ENCODE measurements at regions not wholly inside any gene's neighbourhood (a gene's known extent, or its start where the extent isn't known, plus 50 kb on each side); places are given as distances from the start of the nearest gene placed in this dataset.
"Not testable (repeated sequence)": the region's sequence is repeated elsewhere in the genome, so short reads cannot be mapped to it uniquely, and the experiment has no call there.

DNA sequence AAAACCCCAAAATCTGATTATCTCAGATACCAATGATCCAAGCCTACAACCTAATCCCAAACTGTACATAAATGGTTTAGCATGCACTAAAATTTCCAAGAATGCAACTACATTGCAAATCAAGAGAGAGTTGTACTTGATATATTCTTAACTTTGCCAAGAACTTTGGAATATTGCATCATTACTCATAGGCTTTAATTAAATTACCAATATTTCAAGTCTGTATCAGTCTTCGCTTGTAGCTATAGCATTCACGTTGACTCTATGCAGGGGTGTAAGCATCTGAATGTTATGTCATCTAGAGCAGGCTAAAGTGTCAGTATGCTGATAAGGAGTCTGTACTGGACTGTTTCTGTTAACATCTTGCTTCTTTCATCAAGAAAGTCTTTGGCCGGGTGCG is 56.3 kb downstream of the FOXI3 start:
- peaks cover 12% of the 10 kb centered on the region for H3K27me3 Mint-ChIP-seq
- no peak overlapping the region for H3K4me3 Mint-ChIP-seq
- DNase-seq (no peak), ATAC-seq (ENCODE audit: low read depth) (no peak)
- POLR2A ChIA-PET: no interaction called here
- no peaks in the 10 kb centered on the region for H3K9me3 Mint-ChIP-seq
- no peaks in the 10 kb centered on the region for H3K36me3 Mint-ChIP-seq
- H3K4me1 Mint-ChIP-seq: no peaks in the 10 kb centered on the region
- no peak overlapping the region for H3K27ac Mint-ChIP-seq

DNA sequence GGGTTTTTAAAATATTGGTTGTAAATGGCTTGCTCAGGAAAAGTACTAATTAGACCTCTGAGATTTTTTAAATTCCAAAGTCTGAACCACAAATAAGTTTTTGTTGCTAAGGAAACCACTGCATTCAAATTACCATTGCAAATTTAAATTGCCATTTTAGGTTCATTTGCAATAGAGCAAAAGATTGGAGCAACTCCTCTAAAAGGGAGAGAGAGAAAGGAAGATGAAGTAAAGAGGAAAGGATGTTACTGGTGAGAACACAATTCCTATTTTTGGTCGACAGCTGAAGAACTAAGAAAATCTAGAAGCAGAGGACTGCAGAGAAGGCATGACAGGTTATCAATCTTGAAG is 74.9 kb downstream of the FOXI3 start:
- ATAC-seq (ENCODE audit: low read depth) (no peak), DNase-seq (no peak)
- POLR2A ChIA-PET: no interaction called here
- no peak overlapping the region for H3K4me3 Mint-ChIP-seq
- H3K9me3 Mint-ChIP-seq: no peaks in the 10 kb centered on the region
- no peak overlapping the region for H3K27ac Mint-ChIP-seq
- no peaks in the 10 kb centered on the region for H3K4me1 Mint-ChIP-seq
- H3K36me3 Mint-ChIP-seq: no peaks in the 10 kb centered on the region
- peaks cover 4% of the 10 kb centered on the region for H3K27me3 Mint-ChIP-seq

DNA sequence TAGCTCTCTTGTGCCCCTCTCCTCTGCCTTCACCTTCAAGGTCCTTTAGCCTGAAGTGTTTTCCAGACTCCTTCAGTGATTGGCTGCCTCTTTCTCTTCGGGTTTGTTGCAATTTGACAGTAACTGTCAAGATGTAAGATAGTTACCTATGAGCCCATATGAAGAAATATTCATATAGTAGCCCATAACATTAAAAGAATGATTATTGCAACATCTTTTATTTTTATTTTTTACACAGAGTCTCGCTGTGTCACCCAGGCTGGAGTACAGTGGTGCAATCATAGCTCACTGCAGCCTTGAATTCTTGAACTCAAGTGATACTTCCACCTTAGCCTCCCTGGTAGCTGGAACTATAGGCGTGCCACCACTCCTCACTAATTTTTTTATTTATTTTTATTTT is 80.5 kb downstream of the FOXI3 start:
- DNase-seq: no peak
- no peak overlapping the region for H3K27ac Mint-ChIP-seq
- no peaks in the 10 kb centered on the region for H3K36me3 Mint-ChIP-seq
- H3K27me3 Mint-ChIP-seq: peaks cover 7% of the 10 kb centered on the region
- no peaks in the 10 kb centered on the region for H3K9me3 Mint-ChIP-seq
- H3K4me1 Mint-ChIP-seq: no peaks in the 10 kb centered on the region
- no peak overlapping the region for H3K4me3 Mint-ChIP-seq
- ATAC-seq (ENCODE audit: low read depth): no peak
- POLR2A ChIA-PET: no interaction called here

DNA sequence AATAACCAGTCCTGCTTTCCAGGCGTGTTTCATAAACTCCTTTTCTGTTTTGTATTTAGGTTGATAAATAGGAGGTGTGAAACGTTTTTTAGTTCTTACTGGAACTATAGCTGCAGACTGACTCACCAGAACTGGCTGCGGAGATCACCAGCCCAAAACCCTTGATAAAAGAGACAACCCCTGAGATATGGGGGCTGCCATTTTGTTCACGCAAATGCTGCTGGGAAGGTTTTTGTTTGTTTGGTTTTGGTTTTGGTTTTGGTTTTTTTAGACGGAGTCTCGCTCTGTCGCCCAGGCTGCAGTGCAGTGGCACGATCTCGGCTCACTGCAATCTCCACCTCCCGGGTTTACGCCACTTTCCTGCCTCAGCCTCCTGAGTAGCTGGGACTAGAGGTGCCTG is 87.1 kb downstream of the FOXI3 start:
- not testable (repeated sequence) for H3K27ac Mint-ChIP-seq

DNA sequence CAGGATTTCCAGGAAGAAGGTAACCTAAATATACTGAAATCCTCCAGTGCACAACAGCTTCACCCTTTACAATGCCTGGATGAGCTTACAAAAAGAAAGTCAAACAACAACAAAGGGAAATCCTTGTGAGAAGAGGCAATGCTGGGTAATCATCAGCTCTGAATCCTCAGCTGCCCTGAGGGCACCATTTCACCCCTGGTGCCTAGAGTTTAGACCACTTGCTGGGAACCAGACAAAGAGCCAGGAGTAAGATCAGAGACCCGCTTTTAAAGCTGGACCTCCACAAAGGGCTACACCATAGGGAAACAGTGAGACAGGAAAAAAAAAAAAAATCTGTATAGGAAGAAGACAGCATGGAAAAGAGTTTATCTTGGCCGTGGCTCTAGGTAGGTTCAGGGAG is 97.0 kb downstream of the FOXI3 start:
- H3K27me3 Mint-ChIP-seq: peaks cover 23% of the 10 kb centered on the region

More for the DNA sequence above, 87.1 kb downstream of the FOXI3 start:
- POLR2A ChIA-PET; ATAC-seq (ENCODE audit: low read depth); H3K4me1 Mint-ChIP-seq; H3K27me3 Mint-ChIP-seq; H3K36me3 Mint-ChIP-seq; H3K9me3 Mint-ChIP-seq; H3K4me3 Mint-ChIP-seq; DNase-seq: not testable (repeated sequence)

DNA sequence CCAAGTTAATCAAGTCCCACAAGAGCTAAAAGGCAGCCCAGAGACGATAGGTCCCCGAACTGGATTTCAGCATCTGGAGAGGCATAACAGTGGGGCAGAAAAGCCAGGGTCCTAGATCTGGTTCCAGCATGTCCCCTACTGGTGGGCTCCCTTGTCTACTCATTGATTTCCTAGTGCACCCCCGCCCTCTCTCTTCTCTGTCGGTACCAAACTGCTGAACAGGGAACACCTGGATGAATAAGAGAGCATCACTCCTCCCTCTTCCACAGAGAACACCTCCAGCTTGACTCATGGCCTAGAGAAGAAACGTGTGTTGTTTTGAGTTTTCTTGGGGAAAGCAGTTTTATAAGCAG is 101.3 kb downstream of the FOXI3 start:
- H3K27ac Mint-ChIP-seq: no peak overlapping the region
- ATAC-seq (ENCODE audit: low read depth) (no peak), DNase-seq (no peak)
- H3K4me3 Mint-ChIP-seq: peak overlapping the region; percentile 67
- no peaks in the 10 kb centered on the region for H3K36me3 Mint-ChIP-seq
- peaks cover 3% of the 10 kb centered on the region for H3K4me1 Mint-ChIP-seq
- POLR2A ChIA-PET: no interaction called here
- no peaks in the 10 kb centered on the region for H3K9me3 Mint-ChIP-seq
- H3K27me3 Mint-ChIP-seq: peaks cover 36% of the 10 kb centered on the region

More for the DNA sequence above, 97.0 kb downstream of the FOXI3 start:
- Mint-ChIP-seq H3K9me3 (no peaks in the 10 kb centered on the region), H3K4me1 (no peaks in the 10 kb centered on the region), H3K27ac (no peak overlapping the region), H3K36me3 (no peaks in the 10 kb centered on the region), H3K4me3 (no peak overlapping the region)
- POLR2A ChIA-PET: no interaction called here
- DNase-seq (no peak), ATAC-seq (ENCODE audit: low read depth) (no peak)

DNA sequence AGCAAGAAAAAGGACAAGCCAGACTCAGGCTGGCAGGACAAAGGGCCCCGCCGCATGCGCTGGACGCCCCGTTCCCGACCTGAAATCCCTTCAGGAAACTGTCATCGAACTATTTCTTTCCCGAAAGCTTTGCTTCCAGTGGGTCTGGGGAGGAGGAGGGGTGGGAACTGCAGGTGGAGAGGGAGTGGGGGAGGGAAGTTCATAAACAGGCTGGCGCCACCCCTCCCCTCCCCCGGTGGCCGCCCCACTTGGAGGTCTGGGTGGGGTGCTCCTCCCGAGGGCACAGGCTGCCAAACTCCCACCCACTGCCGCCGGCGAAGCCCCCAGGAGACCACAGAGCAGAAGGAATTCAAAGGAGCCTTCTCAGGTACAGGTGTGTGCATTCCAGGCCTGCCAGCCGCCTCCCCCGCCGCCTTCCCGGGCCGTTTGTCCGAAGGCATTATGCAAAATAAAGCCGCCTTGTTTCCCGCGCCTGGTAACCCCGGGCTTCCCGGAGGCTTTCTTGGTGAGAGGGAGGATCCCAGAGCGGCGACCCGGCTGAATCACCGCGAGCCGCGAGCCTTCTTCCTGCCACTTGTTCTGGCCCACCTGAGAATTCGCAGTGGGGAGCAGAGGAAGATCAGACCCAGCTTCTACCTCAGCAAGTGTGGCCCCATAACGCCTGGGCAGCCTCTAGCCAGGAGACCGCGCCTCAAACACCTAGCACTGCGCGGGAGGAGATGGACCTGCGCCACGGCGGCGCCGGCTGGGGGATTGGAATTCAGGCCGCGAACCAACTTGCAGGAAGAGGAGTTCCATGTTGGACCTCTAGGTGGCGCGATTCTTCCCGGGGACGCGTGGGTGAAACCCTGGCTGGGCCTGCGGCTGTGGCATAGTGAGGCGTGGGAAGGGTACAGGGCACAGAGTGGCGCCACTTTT is 101.9 kb downstream of the FOXI3 start:
- peaks cover 30% of the 10 kb centered on the region for H3K27me3 Mint-ChIP-seq
- H3K27ac Mint-ChIP-seq: no peak overlapping the region
- POLR2A ChIA-PET: no interaction called here
- DNase-seq (peak; percentile 71), ATAC-seq (ENCODE audit: low read depth) (peak; percentile 65)
- peak overlapping the region; percentile 67 for H3K4me3 Mint-ChIP-seq
- no peaks in the 10 kb centered on the region for H3K36me3 Mint-ChIP-seq
- no peaks in the 10 kb centered on the region for H3K9me3 Mint-ChIP-seq
- peaks cover 3% of the 10 kb centered on the region for H3K4me1 Mint-ChIP-seq

DNA sequence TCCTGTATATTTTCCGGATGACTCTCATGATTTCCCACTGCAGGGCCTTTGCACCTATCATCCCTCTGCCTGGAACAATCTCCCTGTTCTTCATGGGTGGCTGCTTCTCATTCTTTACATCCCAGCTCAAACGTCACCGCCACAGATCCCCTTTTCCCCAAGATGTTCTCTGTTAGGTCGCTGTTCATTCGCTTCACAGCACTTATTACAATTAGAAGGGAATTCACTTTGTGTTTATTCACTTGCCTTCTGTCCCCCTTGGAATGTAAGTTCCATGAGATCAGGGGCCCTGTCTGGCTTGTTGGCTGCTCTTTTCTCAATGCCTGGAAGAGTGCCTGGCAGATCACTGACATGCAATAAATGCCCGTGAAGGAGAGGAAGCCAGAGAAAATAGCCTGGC is 106.7 kb downstream of the FOXI3 start:
- H3K27ac Mint-ChIP-seq: no peak overlapping the region
- no peaks in the 10 kb centered on the region for H3K9me3 Mint-ChIP-seq
- H3K4me3 Mint-ChIP-seq: no peak overlapping the region
- no peak for DNase-seq
- POLR2A ChIA-PET: no interaction called here
- no peaks in the 10 kb centered on the region for H3K36me3 Mint-ChIP-seq
- peaks cover 11% of the 10 kb centered on the region for H3K4me1 Mint-ChIP-seq
- H3K27me3 Mint-ChIP-seq: peaks cover 20% of the 10 kb centered on the region
- no peak for ATAC-seq (ENCODE audit: low read depth)

DNA sequence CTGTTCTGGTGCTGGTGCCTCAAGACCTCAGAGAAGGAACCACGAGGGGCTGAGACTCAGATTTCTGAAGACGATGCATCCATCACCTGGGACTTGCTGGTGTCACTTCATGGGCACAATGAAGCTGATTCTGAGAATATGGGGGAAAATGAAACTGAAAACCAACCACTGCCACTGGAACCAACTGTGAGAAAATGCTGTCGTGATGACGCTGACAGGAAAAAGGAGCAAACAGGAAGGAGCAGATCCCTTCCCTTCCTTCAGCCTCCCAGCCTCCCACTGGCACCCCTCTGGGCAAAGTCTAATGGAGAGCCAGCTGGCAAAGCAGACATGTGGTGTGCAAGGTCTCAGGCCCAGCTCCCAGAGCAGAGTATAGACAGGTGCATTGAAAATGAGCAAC is 109.7 kb downstream of the FOXI3 start:
- peak overlapping the region; percentile 46 for H3K4me3 Mint-ChIP-seq
- POLR2A ChIA-PET: no interaction called here
- DNase-seq (no peak), ATAC-seq (ENCODE audit: low read depth) (peak; percentile 58)
- H3K36me3 Mint-ChIP-seq: no peaks in the 10 kb centered on the region
- H3K4me1 Mint-ChIP-seq: peaks cover 8% of the 10 kb centered on the region
- peak overlapping the region; percentile 4 for H3K27ac Mint-ChIP-seq
- peaks cover 12% of the 10 kb centered on the region for H3K27me3 Mint-ChIP-seq
- no peaks in the 10 kb centered on the region for H3K9me3 Mint-ChIP-seq

DNA sequence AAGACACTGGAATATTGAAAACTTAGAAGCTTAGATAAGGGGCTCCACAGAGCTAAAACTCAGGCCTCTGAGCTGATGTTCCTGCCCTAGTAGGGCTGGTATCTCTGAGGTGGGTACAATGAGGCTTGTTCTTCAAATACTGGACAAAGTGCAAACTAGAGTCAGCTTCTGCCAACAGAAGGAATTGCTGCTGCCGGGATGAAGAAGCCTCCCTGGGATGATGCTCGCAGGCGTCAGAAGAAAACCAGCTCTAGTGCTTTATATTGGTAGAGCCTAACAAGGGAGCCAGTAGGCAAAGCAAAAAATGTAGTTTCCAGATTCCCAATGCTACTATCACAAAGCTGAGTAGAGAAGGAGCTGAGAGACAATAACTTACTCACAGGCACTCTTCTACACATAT is 118.1 kb downstream of the FOXI3 start:
- Mint-ChIP-seq H3K4me3 (no peak overlapping the region), H3K9me3 (no peaks in the 10 kb centered on the region), H3K36me3 (no peaks in the 10 kb centered on the region), H3K27ac (no peak overlapping the region), H3K4me1 (no peaks in the 10 kb centered on the region), H3K27me3 (peaks cover 16% of the 10 kb centered on the region)
- POLR2A ChIA-PET: no interaction called here
- DNase-seq (no peak), ATAC-seq (ENCODE audit: low read depth) (no peak)

DNA sequence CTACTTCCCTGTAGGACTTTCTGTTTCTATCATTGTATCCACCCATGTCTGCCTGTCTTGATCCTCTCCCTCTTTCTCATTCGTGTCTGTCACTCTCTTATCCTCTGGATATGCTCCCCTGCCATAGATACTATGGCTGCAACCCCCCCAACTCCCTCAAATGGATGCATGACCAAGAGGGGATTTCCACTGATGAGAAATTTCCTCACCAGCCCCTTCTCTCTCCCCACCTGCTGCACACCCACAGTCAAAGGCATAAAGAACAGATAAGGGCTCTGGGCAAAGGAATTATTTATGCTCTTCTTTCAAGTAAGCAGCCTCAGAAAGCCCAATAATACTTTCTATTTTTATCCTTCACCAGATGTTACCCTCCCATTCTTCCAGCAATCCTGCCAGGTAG is 121.3 kb downstream of the FOXI3 start:
- POLR2A ChIA-PET: no interaction called here
- ATAC-seq (ENCODE audit: low read depth) (no peak), DNase-seq (no peak)
- no peak overlapping the region for H3K4me3 Mint-ChIP-seq
- no peaks in the 10 kb centered on the region for H3K4me1 Mint-ChIP-seq
- peaks cover 21% of the 10 kb centered on the region for H3K27me3 Mint-ChIP-seq
- no peak overlapping the region for H3K27ac Mint-ChIP-seq
- H3K36me3 Mint-ChIP-seq: no peaks in the 10 kb centered on the region
- no peaks in the 10 kb centered on the region for H3K9me3 Mint-ChIP-seq

DNA sequence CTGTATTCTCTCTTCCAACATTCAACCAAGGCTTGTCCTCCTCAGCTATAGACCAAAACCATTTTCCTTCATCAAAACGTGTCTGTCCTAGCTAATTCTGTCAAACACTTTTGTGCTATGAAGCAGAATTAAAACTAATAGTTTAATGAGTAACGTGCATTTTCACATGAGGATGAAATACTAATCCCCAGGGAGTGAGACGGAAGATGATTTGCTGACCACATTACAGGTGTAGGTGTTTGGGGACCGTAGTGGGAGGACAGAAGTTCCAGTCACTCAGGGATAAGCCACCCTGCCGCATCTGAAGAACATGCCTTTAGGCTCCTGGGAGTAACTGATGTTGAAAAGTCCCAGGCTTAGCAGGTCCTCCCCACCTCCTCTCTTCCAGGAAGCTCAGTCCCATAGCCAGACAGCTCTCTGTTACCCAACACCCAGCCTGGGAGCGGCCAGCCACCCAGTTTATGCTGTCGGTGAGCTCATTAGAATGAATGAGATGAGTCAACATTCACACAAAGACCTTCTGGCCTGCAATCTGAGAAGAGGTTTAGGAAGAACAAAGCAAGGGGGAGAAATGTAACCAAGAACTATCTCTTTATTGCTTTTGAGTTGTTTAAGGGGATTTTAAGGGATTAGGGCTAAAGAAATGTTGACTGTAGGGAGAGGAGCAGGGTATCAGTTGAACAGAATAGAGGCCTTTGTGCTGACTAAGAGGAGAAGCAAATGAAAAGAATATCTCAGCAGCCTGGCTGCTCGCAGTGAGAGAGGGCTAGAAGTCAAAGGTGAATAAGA is 122.5 kb downstream of the FOXI3 start:
- Mint-ChIP-seq H3K9me3 (no peaks in the 10 kb centered on the region), H3K27me3 (peaks cover 21% of the 10 kb centered on the region), H3K4me3 (no peak overlapping the region), H3K4me1 (no peaks in the 10 kb centered on the region), H3K36me3 (no peaks in the 10 kb centered on the region), H3K27ac (no peak overlapping the region)
- no peak for DNase-seq
- POLR2A ChIA-PET: no interaction called here
- ATAC-seq (ENCODE audit: low read depth): no peak

DNA sequence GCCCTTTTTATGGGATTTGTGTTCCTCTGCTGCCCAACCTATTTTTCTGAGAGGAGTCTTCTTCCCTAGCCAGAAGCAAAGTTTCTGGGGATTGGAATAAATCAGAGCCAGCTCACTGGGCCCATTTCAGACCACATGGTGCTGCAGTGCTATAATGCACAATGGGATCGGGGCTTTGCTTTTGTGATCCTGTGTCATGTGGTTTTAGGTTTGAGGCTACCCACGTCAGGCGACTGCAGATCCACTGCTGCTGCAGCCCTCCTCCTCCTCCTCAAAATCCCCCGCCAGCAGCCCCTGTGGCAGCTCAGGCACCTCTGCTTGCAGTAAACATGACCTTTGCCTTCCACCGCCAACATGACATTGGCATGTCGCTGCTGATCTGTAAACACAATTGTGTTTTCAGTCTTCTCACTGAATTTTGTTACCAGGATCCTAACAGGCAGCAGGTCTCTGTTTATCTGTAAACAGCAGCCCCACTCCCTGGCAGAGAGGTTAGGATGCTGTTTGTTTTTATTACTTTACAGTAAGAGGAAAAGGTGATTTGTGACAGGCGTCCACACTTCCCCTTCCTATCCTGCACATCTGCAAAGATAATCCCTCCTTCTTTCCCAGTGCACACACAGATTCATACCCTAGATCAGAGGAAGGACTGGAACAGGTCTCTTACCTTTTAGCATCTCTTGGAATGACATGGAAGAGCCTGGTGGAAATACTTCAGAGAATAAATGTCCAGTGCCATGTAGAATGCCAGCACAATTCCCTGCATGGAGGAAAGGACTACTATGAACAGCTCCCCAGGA is 130.8 kb downstream of the FOXI3 start:
- Mint-ChIP-seq H3K27me3 (peaks cover 5% of the 10 kb centered on the region), H3K27ac (no peak overlapping the region), H3K4me1 (no peaks in the 10 kb centered on the region), H3K36me3 (no peaks in the 10 kb centered on the region), H3K9me3 (no peaks in the 10 kb centered on the region), H3K4me3 (no peak overlapping the region)
- POLR2A ChIA-PET: no interaction called here
- no peak for ATAC-seq (ENCODE audit: low read depth)
- no peak for DNase-seq

Measured in activated naive CD8-positive, alpha-beta T cell treated with anti-CD3 and anti-CD28 coated beads, Interleukin-2, amount 10 ng/mL, durations not matched to agents 7 days and 5 days (primary cell).